Astrocyte (in vitro differentiated cells and primary cell): ENCODE measurements at regions not wholly inside any gene's neighbourhood (a gene's known extent, or its start where the extent isn't known, plus 50 kb on each side); places are given as distances from the start of the nearest gene placed in this dataset.
"Not testable (repeated sequence)": the region's sequence is repeated elsewhere in the genome, so short reads cannot be mapped to it uniquely, and the experiment has no call there.

Source experiments
- EZH2 ChIP-seq: IDR thresholded peaks from 2 replicates; pipeline ENCODE4 v1.6.1; 2012; ENCODE audit warnings: mild to moderate bottlenecking, low read length, inconsistent platforms; ENCODE audit not compliant: insufficient read depth
- TF ChIP-seq, protein P1 (sequence below): IDR thresholded peaks from 2 replicates; pipeline ENCODE4 v1.5.1; 2011; ENCODE audit warnings: low read depth, mild to moderate bottlenecking, inconsistent platforms, low read length, moderate library complexity; ENCODE audit not compliant: insufficient read depth

DNA sequence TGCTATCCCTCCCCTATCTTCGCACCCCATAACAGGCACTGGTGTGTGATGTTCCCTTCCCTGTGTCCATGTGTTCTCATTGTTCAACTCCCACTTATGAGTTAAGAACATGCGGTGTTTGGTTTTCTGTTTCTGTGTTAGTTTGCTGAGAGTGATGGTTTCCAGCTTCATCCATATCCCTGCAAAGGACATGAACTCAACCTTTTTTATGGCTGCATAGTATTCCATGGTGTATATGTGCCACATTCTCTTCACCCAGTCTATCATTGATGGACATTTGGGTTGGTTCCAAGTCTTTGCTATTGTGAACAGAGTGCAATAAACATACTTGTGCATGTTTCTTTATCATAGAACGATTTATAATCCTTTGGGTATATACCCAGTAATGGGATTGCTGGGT lies 84.7 kb upstream of the GATB start:
- TF ChIP-seq, protein P1, sequence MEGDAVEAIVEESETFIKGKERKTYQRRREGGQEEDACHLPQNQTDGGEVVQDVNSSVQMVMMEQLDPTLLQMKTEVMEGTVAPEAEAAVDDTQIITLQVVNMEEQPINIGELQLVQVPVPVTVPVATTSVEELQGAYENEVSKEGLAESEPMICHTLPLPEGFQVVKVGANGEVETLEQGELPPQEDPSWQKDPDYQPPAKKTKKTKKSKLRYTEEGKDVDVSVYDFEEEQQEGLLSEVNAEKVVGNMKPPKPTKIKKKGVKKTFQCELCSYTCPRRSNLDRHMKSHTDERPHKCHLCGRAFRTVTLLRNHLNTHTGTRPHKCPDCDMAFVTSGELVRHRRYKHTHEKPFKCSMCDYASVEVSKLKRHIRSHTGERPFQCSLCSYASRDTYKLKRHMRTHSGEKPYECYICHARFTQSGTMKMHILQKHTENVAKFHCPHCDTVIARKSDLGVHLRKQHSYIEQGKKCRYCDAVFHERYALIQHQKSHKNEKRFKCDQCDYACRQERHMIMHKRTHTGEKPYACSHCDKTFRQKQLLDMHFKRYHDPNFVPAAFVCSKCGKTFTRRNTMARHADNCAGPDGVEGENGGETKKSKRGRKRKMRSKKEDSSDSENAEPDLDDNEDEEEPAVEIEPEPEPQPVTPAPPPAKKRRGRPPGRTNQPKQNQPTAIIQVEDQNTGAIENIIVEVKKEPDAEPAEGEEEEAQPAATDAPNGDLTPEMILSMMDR = not testable (repeated sequence)
- TF ChIP-seq EZH2 = not testable (repeated sequence)
